Amygdala (tissue), 56 donors: ENCODE measurements at regions not wholly inside any gene's neighbourhood (a gene's known extent, or its start where the extent isn't known, plus 50 kb on each side); places are given as distances from the start of the nearest gene placed in this dataset.

ENCODE experiments used
- DNase-seq, 56 donors: peaks; one replicate each; lab custom pipeline; 2025; lab: John Stamatoyannopoulos, UW

DNA sequence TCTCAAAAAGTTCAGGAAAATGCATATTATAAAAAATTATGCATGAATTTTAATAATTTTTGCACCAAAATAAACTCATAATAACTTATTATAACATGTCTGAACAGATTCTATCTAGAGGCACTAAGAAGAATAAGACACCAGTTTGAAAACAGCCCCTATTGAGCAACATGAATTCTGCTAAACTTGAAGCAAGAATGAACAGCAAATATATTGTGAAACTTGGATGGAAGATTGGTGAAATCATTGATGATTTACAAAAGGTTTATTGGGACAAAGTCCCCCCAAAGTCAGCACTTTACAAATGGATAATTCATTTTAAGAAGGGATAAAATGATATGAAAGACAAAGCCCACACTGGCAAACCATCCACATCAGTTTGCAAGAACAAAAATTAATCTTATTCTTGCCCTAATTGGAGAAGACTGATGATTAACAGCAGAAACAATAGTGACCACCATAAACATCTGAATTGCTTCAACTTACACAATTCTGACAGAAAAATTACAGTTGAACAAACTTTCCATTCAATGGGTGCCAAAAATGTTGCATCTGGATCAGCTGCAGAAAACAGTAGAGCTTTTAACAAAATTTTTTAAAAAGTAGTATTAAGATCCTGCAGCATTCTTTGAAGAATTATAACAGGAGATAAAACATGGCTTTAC lies 257.5 kb upstream of the FAT3 start:
- no peak for DNase-seq

DNA sequence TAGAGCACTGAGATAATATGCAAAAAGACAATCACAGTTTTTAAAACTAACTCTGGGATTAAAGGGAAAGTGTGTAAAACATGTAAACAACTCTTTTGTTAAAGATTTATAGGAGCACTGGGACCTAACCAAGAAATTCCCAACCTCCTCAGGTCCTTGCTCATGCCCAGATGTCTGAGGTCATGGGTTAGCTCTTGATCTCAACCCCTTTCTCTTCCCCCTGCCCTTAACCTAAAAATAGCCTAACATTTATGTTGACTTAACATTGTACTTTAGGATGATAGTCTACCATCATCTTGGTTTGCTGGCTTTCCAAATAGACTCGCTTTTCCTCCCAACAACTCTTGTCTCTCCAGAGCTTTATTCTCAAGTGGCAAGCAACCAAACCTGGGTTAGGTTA lies 258.2 kb upstream of the FAT3 start:
- DNase-seq, result no peak

DNA sequence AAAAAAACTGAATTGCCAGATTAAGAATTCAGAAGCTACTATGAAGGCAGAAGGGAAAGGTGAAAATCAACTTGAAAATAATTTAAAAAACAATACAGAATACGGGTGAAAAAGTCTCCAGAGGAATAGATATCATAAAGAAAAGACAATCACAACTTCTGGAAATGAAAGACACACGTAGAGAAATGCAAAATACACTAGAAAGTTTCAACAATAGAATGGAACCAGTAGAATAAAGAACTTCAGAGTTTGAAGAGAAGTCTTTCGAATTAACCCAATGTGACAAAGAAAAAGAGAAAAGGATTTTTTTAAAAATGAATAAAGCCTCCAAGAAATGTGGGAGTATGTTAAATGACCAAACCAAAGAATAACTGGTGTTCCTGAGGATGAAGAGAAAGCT lies 263.8 kb upstream of the FAT3 start:
- no peak for DNase-seq

DNA sequence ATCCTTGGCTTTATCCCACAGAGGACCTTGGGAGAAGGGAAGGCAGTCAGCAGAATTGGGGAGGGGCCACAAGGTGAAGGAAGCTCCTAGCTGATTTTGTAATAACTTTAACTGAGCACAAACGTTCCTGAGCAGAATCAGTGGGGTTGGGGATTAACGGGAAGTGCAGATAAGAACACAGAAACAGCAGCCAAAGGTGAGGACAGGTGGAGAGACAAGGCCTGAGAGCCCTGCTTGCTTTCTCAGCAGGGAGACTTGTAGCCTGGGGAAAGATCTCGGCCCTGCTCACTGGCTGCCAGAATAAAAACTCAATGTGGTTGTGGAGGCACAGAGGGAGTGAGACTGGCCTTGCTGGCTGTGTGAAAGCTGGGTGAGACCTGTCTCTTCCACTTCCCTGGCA lies 265.2 kb upstream of the FAT3 start:
- no peak for DNase-seq

DNA sequence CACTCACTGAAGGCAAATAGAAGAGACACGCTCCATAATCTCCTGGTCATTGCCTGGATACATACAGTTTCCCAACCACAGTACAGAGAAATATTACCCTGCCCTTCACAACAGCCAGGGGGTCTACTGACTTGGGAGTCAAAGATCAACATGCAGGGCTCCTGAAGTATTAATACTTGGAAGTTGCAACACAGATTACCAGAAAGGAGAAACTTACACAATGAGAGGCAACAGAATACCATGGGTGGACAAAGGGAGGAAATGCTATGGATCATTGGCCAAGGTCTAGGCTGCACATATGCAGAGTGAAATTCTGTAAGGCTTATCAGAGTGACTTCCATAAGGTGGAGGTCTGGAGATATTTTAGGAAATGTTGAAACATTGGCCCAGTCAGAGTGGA lies 267.9 kb upstream of the FAT3 start:
- DNase-seq, result no peak

DNA sequence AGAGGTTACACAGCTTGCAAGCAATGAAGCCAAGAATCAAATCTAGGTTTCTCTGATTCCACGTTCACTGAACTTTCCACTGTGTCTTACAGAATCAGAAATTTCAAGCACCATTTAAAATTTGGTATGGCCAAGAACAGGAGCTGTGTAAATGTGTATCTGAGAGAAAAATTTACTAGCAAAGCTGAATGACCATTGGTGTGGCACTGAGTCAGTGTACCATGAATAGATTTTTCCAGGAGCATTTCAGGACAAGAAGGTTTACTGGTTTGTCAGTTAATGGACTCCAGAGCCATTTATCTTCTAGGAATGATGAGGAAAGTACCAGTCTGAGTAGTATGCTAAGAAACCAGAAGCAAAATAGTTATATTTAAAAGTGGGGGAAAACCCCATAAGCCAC lies 269.4 kb upstream of the FAT3 start:
- no peak for DNase-seq

DNA sequence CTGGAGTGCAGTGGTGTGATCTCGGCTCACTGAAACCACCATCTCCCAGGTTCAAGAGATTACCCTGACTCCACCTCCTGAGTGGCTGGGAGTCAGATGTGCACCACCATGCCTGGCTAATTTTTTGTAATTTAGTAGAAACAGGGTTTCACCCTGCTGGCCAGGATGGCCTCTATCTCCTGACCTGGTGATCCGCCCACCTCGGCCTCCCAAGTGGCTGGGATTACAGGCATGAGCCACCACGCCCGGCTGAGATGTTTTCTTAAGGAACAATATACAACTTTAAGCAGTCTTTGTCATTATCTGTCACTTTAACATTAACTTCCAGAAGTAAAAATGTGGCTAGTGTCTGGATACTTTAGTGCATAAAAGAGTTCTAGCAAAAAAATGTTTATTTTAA lies 272.6 kb upstream of the FAT3 start:
- no peak for DNase-seq

DNA sequence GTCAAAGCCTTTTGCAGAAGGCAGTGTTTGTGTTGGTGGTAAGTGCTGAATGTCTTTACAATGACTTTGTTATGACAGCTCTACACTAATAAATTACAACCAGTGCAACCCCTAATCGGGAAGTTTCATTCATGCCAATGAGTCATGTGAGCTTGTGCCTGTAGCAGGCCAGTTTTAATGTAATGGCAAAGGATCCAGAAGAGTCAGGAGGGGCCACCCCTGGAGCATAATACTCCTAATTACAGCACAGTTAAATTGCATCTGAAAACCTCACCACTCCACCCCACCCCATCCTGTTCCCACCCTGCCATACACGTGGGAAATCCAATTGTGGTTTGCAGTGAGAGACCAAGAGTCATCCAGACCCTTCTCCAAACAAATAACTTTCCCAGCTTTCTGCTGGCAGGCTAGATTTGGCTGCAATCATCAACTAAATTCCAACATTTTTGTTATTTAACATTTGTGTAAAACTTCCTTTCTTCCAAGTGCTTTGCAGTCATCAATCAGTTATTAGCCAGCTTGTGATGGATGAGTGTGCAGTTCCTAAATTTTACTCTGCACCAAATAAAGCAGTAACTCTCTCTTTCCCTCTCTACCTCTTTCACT lies 277.3 kb upstream of the FAT3 start:
- DNase-seq, result no peak

DNA sequence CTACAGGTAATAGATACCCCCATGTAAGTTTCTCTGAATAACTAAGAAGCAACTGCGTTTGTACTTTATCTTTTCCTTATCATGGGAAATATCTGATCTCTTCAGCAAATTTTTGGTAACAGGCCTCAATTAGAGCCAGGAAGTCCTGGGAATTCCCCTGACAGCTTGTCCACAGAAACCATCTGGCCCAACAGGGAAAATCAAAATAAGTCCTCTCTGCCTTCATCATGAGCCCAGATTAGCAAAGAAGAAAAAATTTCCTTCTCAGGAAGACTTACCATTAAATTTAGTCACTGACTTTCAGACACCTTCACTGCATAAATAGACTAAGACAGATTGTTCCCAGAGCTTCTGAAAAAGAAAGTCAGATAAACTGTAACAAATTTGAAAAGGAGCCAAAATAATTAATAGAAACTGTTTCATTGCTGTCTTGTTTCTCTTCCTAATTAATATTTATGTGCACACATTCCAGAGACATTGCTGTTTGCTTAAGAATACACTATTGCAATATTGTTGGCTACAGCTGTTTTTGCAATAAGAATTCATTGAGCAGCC lies 278.1 kb upstream of the FAT3 start:
- DNase-seq, result peak in 2 of 56 donors; percentile 3 to 4

DNA sequence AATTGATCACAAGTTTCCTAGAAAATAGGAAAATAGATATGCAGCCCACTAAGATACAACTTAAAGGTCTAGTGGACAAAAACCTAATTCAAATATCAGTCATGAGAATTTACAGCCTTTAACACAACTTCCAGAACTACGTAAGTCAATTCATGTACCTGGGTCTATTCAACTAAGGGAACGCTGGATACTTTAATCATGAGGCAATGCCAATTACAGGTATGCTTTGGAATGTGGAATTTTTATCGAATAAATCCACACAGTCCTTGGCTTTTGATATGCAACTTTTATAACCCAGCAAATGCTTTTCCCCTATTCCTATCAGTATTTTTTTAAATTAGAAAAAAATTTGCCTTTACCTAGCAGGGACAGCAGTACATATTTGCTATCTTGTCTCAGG lies 289.5 kb upstream of the FAT3 start:
- no peak for DNase-seq

DNA sequence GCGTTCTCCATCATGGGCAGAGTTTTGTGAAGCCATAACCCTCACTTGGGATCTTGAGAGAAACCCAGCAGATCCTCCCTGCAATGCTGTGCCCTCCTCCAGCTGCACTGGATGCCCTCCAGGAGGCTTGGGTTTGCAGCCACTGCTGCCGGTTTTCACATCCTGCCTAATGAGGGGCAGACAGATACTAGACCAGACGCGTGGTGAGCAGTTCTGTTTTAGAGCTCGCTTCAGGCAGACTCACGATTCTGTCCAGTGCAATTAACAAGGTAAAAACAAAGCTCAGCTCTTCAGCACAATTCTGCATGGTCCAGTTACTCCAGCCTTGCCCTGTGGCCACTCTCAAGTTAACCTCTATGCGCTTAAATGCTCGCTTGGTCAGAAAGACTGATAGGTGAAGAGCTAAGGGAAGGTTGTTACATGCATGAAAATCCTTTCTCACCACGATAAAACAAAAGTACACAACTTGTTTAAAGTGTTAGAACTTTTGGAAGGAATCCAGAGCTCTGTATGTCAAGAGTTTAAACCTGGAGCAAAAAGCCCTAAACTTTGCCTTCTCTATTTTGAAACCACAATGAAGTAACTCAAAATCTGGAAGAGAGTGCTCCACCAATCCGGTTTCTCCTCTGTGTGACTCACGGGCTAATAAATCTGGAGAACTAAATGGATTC lies 292.3 kb upstream of the FAT3 start:
- peak in 1 of 56 donors; percentile 1 for DNase-seq

DNA sequence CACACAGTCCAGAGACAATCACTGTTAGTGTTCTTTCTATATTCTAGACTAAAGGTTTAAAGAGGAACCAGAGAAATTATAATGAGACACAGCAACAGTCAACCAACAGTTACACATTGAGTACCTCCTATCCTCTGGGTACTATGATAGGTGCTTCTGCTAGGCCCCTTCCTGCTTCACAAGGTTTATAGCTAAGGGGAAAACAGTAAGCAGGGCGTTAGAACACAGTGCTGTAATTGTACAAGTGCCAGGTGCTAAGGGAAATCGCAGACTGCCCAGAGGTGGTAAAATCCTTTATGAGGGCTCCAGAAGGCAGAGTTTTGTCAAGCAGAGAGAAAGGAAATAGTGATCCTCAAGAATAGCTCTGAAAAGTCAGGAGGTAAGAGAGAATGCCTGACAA lies 297.2 kb upstream of the FAT3 start:
- DNase-seq, result no peak

DNA sequence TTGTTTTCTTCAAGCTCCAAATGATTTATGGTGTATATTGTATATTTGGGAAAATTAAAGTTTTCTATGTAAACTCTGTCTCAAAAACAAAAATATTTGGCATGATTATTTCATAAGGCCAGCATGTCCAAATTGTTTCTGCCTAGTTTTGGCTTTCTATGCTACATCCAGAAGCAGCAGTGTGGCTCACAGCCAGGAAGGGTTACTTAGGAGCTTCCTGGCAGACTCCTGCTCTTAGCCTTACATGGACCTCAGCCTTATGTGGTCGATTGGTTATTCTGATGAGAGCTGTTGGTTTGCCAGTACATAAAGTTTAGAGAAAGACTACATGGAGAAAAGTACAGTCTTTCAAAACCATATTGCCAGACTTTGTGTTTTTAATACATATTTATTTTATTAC lies 297.7 kb upstream of the FAT3 start:
- DNase-seq, result peak in 1 of 56 donors; percentile 8

DNA sequence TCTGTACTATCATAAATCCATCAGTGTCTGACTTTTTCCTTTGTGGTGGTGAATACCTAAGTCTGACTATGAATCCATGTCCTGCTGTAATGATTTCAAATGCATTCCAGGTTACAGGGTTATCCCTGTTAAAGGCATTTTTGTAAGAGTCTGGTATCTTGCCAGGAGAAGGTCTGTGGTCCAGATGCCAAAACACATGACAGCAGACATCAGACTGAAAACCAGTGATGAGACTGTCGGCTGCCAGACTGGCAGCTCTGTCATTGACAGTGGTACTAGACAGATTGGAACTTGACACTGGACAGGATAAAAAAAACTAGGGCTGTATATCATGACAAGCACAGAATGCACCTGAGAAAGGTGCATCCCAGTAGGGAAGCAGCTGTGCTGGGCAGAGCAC lies 301.8 kb upstream of the FAT3 start:
- DNase-seq, result no peak

DNA sequence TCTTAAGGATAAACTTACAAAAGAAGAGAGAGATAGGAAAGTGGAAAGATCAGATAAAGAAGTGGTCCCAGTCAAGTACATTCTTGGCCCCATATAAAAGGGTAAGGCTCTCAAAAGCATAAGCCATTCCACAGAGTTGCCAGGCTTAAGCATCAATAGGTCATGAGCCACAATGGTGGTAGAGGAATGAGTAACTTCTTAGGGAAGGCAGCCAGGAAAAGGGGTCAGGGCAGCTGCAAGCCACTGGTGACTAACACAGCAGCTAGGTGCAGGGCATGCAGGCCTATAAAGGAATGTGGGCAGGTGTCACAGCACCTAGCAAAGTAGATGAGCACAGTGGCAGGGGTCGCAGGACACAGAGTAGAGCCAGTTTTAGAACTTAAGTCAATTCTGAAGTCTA lies 302.6 kb upstream of the FAT3 start:
- no peak for DNase-seq

DNA sequence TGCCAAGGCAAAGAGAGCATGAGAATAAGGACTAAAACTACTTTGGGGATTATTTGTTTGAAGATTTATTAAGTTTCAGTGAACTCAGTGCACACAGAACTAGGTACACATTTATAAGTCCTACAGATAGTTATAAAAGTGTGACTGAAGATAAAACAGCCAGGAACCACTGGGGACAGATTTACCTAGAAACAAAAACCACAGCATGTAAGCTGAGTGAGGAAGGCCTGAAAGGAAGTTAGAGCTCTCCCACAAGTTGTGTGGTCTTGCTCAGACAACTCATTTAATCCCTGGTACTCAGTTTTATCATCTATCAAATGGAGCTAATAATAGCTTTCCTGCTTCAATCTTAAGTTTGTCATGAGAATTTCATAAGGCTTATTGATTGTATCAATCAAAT lies 311.2 kb upstream of the FAT3 start:
- DNase-seq, result no peak

DNA sequence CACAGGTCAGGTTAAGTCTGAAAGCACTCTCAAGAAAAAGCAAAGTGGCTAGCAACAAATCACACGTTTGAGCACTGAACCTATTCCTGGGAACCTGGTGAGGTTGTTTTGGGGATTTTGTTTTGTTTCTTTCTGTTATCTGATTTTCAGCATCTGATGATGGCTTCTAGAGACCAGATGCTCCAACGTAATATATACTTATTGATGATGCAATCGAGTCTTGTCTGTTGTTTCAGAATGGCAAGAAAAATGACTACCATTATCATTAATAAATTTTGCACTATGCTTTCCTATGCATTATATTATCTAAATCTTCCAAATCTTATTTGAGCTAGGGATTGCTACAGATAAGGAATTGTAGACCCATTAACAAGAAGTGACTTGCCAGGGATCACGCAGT lies 312.3 kb upstream of the FAT3 start:
- DNase-seq, result no peak

DNA sequence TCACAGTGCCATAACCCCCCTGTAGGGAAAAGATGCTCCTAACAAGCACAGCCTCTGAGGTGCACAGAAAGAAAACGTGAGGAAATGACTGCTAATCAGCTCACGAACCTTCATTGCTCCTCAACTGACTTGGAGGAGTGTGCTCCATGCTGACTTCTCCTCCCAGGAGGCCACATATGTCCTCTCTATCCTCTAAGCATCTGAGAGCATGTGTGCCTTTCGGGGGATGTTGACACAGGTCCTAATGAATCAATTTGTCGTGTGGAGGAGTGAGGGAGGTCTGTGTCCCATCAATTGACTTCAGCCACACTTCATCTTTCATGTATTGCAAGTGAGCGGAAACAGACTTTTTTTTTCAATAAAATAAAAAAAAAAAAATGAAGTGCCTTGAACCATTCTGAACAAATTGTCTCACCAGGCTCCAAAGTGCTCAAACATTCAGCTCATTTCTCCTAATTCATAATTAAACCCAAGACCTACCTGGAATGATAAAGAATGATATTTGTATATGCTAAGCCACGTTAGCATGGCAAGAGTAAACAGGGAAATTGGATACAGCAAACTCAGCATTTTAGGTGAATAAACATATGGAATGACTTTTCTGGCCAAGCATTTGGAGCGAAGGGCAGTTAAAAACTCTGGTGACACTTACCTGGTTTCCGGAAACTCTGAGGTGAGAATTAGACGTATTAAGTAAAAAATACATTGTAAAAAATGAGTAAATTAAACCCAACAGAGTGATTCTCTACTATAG lies 317.6 kb upstream of the FAT3 start:
- DNase-seq, result no peak

DNA sequence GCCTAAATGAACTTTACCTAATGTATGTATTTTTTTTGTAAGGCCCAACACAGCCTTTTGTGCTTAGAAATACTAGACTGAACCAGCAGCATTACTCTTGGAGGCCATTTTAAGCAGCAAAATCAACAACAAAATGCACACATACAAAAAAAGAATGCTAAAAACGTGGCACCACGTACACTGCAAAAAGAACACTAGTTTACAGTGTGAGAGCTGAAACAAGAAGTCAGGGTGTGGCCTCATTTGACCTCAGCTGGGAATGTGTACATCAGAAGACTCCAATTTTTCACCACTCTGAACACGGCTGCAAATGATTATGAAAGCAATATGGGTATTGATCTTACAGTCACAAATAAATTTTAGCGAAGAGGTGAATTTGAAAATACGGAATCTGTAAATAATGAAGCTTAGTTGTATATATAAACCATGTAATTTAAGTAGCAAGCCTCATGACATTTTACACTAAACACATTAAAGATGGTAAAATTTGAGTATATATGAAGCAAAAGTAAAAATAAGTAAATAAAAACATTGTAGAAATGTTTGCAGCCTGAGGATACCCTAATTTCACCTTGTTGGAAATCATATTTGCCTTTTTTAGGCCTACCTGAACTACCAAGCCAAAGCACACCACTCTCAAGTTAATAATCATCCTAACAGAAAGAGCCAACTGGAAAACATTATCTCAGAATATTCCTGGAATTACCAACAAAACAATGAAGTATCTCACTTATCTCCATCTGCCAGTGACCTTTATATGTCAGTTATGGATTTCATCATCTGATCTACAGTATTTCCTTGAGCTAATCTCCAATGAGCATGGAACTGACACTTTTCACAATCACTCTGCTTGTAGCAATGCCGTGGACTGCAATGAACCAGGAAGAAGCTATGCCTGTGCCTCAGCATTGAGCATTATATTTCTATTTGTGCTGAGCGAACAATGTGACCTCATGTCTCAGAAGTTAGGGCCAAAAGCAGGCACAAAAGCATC lies 319.5 kb upstream of the FAT3 start:
- DNase-seq, result no peak

DNA sequence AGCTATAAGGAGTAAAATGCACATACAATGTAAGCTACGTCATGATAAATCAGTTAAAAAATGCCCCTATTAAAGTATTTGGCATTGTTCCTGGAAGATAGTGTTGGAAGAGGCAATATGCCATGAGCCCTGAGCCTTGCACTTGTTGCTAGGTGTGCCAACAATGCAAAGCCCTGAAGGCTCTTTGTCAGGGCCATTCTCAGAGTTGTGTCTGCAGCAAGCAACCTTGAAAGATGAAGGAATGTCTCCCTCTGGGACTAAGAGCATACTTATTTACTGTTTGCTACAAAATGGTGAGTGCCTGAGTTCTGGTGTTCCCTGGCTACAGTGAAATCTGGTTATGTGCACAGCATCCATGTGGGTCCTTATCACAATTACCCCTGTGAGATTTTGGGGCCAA lies 322.3 kb upstream of the FAT3 start:
- DNase-seq, result no peak
